B cell (primary cell): ENCODE measurements at regions not wholly inside any gene's neighbourhood (a gene's known extent, or its start where the extent isn't known, plus 50 kb on each side); places are given as distances from the start of the nearest gene placed in this dataset.

ENCODE experiments used
- ATAC-seq: fragments of 200-7000 bp; cut with Tn5 transposase; one replicate; pipeline ENCODE4 v1.10.0; 2021; ENCODE audit warnings: low read depth, mild to moderate bottlenecking, moderate number of reproducible peaks, moderate library complexity
- CTCF ChIA-PET: fragments of 350-600 bp; sonication (Branson Sonifier 250); formaldehyde crosslinking; loops from one replicate; lab custom pipeline; 2021; ENCODE audit warnings: antibody characterized with exemption, inconsistent platforms; lab: Charles Lee
- POLR2A ChIA-PET: fragments of 350-600 bp; sonication (Branson Sonifier 250); formaldehyde crosslinking; loops from one replicate; lab custom pipeline; 2021; ENCODE audit warnings: antibody characterized with exemption; lab: Charles Lee
- DNase-seq: peaks from one replicate; pipeline ENCODE4 v3.0.0; 2013
- H2AFZ ChIP-seq: 2 replicates; pipeline ENCODE4 v1.6.1; 2012; ENCODE audit warnings: mild to moderate bottlenecking, low read depth, low read length; ENCODE audit not compliant: insufficient read depth, poor library complexity, severe bottlenecking
- H3K27ac ChIP-seq, 2 donors: 1 replicate in 1 of 2; 2 replicates in 1 of 2; pipeline ENCODE4 v1.5.1; 2012 to 2013; ENCODE audit warnings: low read length in 2 of 2, mild to moderate bottlenecking in 2 of 2, moderate library complexity in 1 of 2
- H3K27me3 ChIP-seq, 4 experiments: fragments of 200-600 bp in 1 of 4; sonication (generic) in 1 of 4; replicated peaks in 1 of 4; 1 replicate in 2 of 4; 2 replicates in 2 of 4; pipeline versions ENCODE4 v1.6.1 to v1.7.0; 2013 to 2016; ENCODE audit warnings: low read length in 3 of 4, mild to moderate bottlenecking in 2 of 4, mixed read lengths in 1 of 4, moderate library complexity in 1 of 4; ENCODE audit not compliant: insufficient read depth in 4 of 4, control insufficient read depth in 3 of 4; ENCODE audit errors: control extremely low read depth in 1 of 4
- H3K36me3 ChIP-seq, 2 experiments: replicated peaks in 1 of 2; 1 replicate in 1 of 2; 2 replicates in 1 of 2; pipeline versions ENCODE4 v1.6.1 to v1.7.1; 2013; ENCODE audit warnings: low read length in 1 of 2; ENCODE audit not compliant: insufficient read depth in 2 of 2, control insufficient read depth in 1 of 2; ENCODE audit errors: control extremely low read depth in 1 of 2, extremely low read depth in 1 of 2
- H3K4me1 ChIP-seq, 2 donors: fragments of 200-600 bp in 1 of 2; sonication (generic) in 1 of 2; 1 replicate in 1 of 2; 2 replicates in 1 of 2; pipeline versions ENCODE4 v1.5.1 to v1.6.1; 2013 to 2017; ENCODE audit warnings: low read length in 2 of 2; ENCODE audit not compliant: control insufficient read depth in 2 of 2, insufficient read depth in 2 of 2
- H3K4me2 ChIP-seq: replicated peaks from 2 replicates; pipeline ENCODE3; 2012; ENCODE audit warnings: mild to moderate bottlenecking, low read depth, low read length; ENCODE audit not compliant: poor library complexity, severe bottlenecking
- H3K4me3 ChIP-seq, 5 experiments: fragments of 200-600 bp in 1 of 5; sonication (generic) in 1 of 5; 1 replicate in 3 of 5; 2 replicates in 2 of 5; pipeline versions ENCODE4 v1.5.1 to v1.7.0; 2011 to 2016; ENCODE audit warnings: low read length in 4 of 5, mild to moderate bottlenecking in 4 of 5, low read depth in 2 of 5, control low read depth in 1 of 5, moderate library complexity in 1 of 5; ENCODE audit not compliant: insufficient read depth in 1 of 5; ENCODE audit errors: control extremely low read depth in 1 of 5, extremely low read depth in 1 of 5
- H3K79me2 ChIP-seq: fragments of 200-600 bp; sonication (generic); one replicate; pipeline ENCODE4 v1.6.0; 2016; ENCODE audit warnings: low read length; ENCODE audit not compliant: control insufficient read depth, insufficient read depth
- H3K9ac ChIP-seq: fragments of 200-600 bp; sonication (generic); 2 replicates; pipeline ENCODE4 v1.6.1; 2017; ENCODE audit warnings: mild to moderate bottlenecking, low read length, moderate library complexity
- H3K9me3 ChIP-seq, 3 donors: one replicate each; pipeline versions ENCODE4 v1.6.1 to v1.7.1; 2013; ENCODE audit warnings: low read length in 2 of 3; ENCODE audit not compliant: control insufficient read depth in 2 of 3, insufficient read depth in 1 of 3; ENCODE audit errors: control extremely low read depth in 1 of 3
- H4K20me1 ChIP-seq: 2 replicates; pipeline ENCODE4 v1.6.0; 2012; ENCODE audit warnings: mild to moderate bottlenecking, low read length; ENCODE audit not compliant: insufficient read depth, control insufficient read depth, poor library complexity, severe bottlenecking
- H3K27ac Mint-ChIP-seq: one replicate; pipeline ENCODE4 v1.8.0; 2021; ENCODE audit warnings: mixed read lengths
- H3K27me3 Mint-ChIP-seq: one replicate; pipeline ENCODE4 v1.8.0; 2021; ENCODE audit warnings: mixed read lengths
- H3K4me1 Mint-ChIP-seq: one replicate; pipeline ENCODE4 v1.8.0; 2021; ENCODE audit warnings: mixed read lengths
- H3K4me3 Mint-ChIP-seq: one replicate; pipeline ENCODE4 v1.8.0; 2021; ENCODE audit warnings: mixed read lengths
- H3K9me3 Mint-ChIP-seq: one replicate; pipeline ENCODE4 v1.8.0; 2022; ENCODE audit warnings: mixed read lengths; ENCODE audit not compliant: insufficient read depth
- EZH2 ChIP-seq: IDR thresholded peaks from 2 replicates; pipeline ENCODE4 v1.6.1; 2012; ENCODE audit warnings: borderline replicate concordance, low read depth, mild to moderate bottlenecking, moderate library complexity, low read length; ENCODE audit not compliant: insufficient read depth, poor library complexity, severe bottlenecking
- WGBS: methylation state at CpG from one replicate; pipeline ENCODE4 v1.1.5; 2013; ENCODE audit warnings: missing lambda C conversion rate; ENCODE audit not compliant: insufficient coverage; 5-methylcytosine and 5-hydroxymethylcytosine counted together
- intact Hi-C: fragments of 100-400 bp; cut with micrococcal nuclease; formaldehyde crosslinking; loops from one replicate; pipeline ENCODE4 v1.10.0; 2022
- TF ChIP-seq, protein P1 (sequence below): fragments of 200-600 bp; IDR thresholded peaks from one replicate; pipeline ENCODE4 v1.8.0; 2022; ENCODE audit warnings: antibody characterized with exemption, mild to moderate bottlenecking

DNA sequence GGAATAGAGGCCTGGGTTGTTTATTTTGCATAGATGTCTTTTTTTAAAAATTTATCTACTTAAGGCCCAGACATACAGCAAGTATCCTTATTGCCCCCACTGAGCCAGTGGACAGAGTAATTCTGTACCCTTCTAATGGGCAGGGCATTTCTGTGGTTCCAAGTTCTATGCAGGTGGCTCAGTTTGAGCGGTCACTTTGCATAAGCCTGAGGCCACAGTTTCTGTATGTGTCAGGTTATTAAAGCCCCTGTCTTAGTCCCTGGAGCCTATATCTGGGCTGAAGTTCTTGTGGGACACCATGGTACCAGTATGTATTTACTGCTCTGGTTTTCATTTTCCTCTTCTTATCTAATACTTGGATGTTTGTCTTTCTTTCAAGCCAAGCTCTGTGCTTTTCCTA is 168.8 kb downstream of the MID1IP1 start:
- TF ChIP-seq, protein P1, sequence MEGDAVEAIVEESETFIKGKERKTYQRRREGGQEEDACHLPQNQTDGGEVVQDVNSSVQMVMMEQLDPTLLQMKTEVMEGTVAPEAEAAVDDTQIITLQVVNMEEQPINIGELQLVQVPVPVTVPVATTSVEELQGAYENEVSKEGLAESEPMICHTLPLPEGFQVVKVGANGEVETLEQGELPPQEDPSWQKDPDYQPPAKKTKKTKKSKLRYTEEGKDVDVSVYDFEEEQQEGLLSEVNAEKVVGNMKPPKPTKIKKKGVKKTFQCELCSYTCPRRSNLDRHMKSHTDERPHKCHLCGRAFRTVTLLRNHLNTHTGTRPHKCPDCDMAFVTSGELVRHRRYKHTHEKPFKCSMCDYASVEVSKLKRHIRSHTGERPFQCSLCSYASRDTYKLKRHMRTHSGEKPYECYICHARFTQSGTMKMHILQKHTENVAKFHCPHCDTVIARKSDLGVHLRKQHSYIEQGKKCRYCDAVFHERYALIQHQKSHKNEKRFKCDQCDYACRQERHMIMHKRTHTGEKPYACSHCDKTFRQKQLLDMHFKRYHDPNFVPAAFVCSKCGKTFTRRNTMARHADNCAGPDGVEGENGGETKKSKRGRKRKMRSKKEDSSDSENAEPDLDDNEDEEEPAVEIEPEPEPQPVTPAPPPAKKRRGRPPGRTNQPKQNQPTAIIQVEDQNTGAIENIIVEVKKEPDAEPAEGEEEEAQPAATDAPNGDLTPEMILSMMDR: no peak
- TF ChIP-seq EZH2: no peak
- CTCF ChIA-PET: no interaction called here
- WGBS: 100% methylated on average over 1 of the region's 1 CpG
- H3K4me2 ChIP-seq: no peak overlapping the region
- no peaks in the 10 kb centered on the region for H3K4me1 ChIP-seq
- ATAC-seq (no peak), DNase-seq (no peak)
- no peaks in the 10 kb centered on the region for H3K9me3 ChIP-seq
- H2AFZ ChIP-seq: no peak overlapping the region
- Mint-ChIP-seq H3K4me1 (no peaks in the 10 kb centered on the region), H3K27ac (no peak overlapping the region), H3K9me3 (no peaks in the 10 kb centered on the region), H3K4me3 (no peak overlapping the region), H3K27me3 (no peaks in the 10 kb centered on the region)
- H3K36me3 ChIP-seq: no peaks in the 10 kb centered on the region
- POLR2A ChIA-PET: no interaction called here
- no peak overlapping the region for H3K27ac ChIP-seq
- H4K20me1 ChIP-seq: no peaks in the 10 kb centered on the region
- no peaks in the 10 kb centered on the region for H3K27me3 ChIP-seq
- intact Hi-C loops: no loop called here
- H3K9ac ChIP-seq: no peak overlapping the region
- H3K4me3 ChIP-seq: no peak overlapping the region
- no peaks in the 10 kb centered on the region for H3K79me2 ChIP-seq

GRCh38 chrX:38970845-38971244 is 169.6 kb downstream of the MID1IP1 start:
- H3K27me3 Mint-ChIP-seq: no peaks in the 10 kb centered on the region
- Histone ChIP-seq H3K27ac (no peak overlapping the region), H3K4me1 (no peaks in the 10 kb centered on the region), H3K79me2 (no peaks in the 10 kb centered on the region), H4K20me1 (no peaks in the 10 kb centered on the region), H3K4me2 (no peak overlapping the region), H3K36me3 (no peaks in the 10 kb centered on the region), H3K4me3 (no peak overlapping the region), H2AFZ (no peak overlapping the region), H3K27me3 (no peaks in the 10 kb centered on the region), H3K9ac (no peak overlapping the region), H3K9me3 (no peaks in the 10 kb centered on the region)
- no peak for ATAC-seq
- ChIA-PET POLR2A (no interaction called here), CTCF (no interaction called here)
- intact Hi-C loops: no loop called here
- no peak for DNase-seq
- H3K27ac Mint-ChIP-seq: no peak overlapping the region
- no peaks in the 10 kb centered on the region for H3K9me3 Mint-ChIP-seq
- H3K4me1 Mint-ChIP-seq: no peaks in the 10 kb centered on the region
- no peak overlapping the region for H3K4me3 Mint-ChIP-seq
- WGBS: 80% methylated on average over 2 of the region's 3 CpGs
- TF ChIP-seq, protein P1: no peak
- TF ChIP-seq EZH2: no peak
